ENCODE measurements at regions not wholly inside any gene's neighbourhood (a gene's known extent, or its start where the extent isn't known, plus 50 kb on each side); places are given as distances from the start of the nearest gene placed in this dataset.

DNA sequence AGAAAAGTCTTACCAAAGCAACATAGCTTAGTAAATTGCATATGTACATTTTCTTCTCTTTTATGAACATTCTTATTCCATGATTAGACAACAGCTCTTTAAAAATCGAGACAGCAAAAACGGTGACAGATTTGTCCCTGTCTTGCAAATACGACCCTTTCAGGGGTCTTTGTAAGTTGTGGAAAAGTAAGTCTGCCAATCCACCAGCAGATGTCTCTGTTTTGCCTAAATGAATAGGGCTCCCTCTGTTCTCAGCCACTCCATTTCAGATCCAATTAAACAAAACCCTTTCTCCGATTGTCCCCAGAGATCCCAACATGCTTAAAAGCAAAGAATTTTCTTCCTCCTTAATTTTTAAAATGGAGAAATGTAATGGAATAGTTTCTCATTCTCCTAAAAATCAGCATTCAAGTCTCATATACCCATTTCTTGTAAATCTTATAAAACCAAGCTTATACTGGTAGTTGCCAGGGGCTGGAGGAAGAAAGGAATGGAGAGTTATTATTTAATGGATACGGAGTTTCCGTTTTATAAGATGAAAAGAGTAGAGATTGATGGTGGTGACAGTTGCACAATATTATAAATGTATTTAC is 61.0 kb upstream of the NFE2L3 start:
- Histone ChIP-seq H3K4me3 (ENCODE audit: control extremely low read depth in 1 of 5, extremely low read depth in 1 of 5, insufficient read depth in 1 of 5, low read depth in 2 of 5, low read length in 4 of 5) (no peak overlapping the region), H3K36me3 (replicated peaks in 1 of 2; ENCODE audit: control extremely low read depth in 1 of 2, control insufficient read depth in 1 of 2, extremely low read depth in 1 of 2, insufficient read depth in 2 of 2, low read length in 1 of 2) (no peaks in the 10 kb centered on the region), H3K27ac (ENCODE audit: low read length in 2 of 2) (no peak overlapping the region), H3K4me1 (ENCODE audit: control insufficient read depth in 2 of 2, insufficient read depth in 2 of 2, low read length in 2 of 2) (peaks cover 17 to 22% of the 10 kb centered on the region in 2 donors), H3K9ac (ENCODE audit: low read length) (peak overlapping the region; percentile 11), H3K4me2 (replicated peaks; ENCODE audit: low read depth, low read length, poor library complexity, severe bottlenecking) (peak overlapping the region; percentile 52), H3K27me3 (replicated peaks in 1 of 4; ENCODE audit: control extremely low read depth in 1 of 4, control insufficient read depth in 3 of 4, insufficient read depth in 4 of 4, low read length in 3 of 4) (no peaks in the 10 kb centered on the region), H4K20me1 (ENCODE audit: control insufficient read depth, insufficient read depth, low read length, poor library complexity, severe bottlenecking) (no peaks in the 10 kb centered on the region), H3K79me2 (ENCODE audit: control insufficient read depth, insufficient read depth, low read length) (no peaks in the 10 kb centered on the region), H2AFZ (ENCODE audit: insufficient read depth, low read depth, low read length, poor library complexity, severe bottlenecking) (no peak overlapping the region), H3K9me3 (ENCODE audit: control extremely low read depth in 1 of 3, control insufficient read depth in 2 of 3, insufficient read depth in 1 of 3, low read length in 2 of 3) (peaks cover 0 to 20% (median 13%) of the 10 kb centered on the region in 3 donors)
- peak overlapping the region; percentile 0 for H3K27ac Mint-ChIP-seq
- peak; percentile 62 for DNase-seq
- H3K4me1 Mint-ChIP-seq: peaks cover 26% of the 10 kb centered on the region
- ATAC-seq (ENCODE audit: low read depth): peak; percentile 45
- CTCF ChIA-PET: interaction anchor here (0.6 to 5.9 kb wide), 50 partner anchors 8 to 1070 kb away, joined by 3 to 114 read pairs (median 5); partner anchors contain the start of genes CBX3, HNRNPA2B1, NFE2L3 and SNX10
- intact Hi-C loops (cut with micrococcal nuclease): loop anchor here (1.0 to 2.0 kb wide), 3 partner anchors 62 to 274 kb away; partner anchors contain the start of gene NFE2L3
- peak overlapping the region; percentile 32 for H3K4me3 Mint-ChIP-seq
- POLR2A ChIA-PET: interaction anchor here (0.9 to 3.3 kb wide), 4 partner anchors 10 to 110 kb away, joined by 3 to 11 read pairs (median 4); partner anchors contain the start of genes CBX3 and HNRNPA2B1
- TF ChIP-seq EZH2 (IDR thresholded peaks at IDR 0.05; ENCODE audit: borderline replicate concordance, insufficient read depth, low read depth, low read length, poor library complexity, severe bottlenecking): no peak
- TF ChIP-seq, protein P1, sequence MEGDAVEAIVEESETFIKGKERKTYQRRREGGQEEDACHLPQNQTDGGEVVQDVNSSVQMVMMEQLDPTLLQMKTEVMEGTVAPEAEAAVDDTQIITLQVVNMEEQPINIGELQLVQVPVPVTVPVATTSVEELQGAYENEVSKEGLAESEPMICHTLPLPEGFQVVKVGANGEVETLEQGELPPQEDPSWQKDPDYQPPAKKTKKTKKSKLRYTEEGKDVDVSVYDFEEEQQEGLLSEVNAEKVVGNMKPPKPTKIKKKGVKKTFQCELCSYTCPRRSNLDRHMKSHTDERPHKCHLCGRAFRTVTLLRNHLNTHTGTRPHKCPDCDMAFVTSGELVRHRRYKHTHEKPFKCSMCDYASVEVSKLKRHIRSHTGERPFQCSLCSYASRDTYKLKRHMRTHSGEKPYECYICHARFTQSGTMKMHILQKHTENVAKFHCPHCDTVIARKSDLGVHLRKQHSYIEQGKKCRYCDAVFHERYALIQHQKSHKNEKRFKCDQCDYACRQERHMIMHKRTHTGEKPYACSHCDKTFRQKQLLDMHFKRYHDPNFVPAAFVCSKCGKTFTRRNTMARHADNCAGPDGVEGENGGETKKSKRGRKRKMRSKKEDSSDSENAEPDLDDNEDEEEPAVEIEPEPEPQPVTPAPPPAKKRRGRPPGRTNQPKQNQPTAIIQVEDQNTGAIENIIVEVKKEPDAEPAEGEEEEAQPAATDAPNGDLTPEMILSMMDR (IDR thresholded peaks at IDR 0.05): peak; percentile 66
- 0% methylated on average over 1 of the region's 6 CpGs for WGBS (ENCODE audit: insufficient coverage)
- peaks cover 3% of the 10 kb centered on the region for H3K9me3 Mint-ChIP-seq (ENCODE audit: insufficient read depth)
- no peaks in the 10 kb centered on the region for H3K27me3 Mint-ChIP-seq

DNA sequence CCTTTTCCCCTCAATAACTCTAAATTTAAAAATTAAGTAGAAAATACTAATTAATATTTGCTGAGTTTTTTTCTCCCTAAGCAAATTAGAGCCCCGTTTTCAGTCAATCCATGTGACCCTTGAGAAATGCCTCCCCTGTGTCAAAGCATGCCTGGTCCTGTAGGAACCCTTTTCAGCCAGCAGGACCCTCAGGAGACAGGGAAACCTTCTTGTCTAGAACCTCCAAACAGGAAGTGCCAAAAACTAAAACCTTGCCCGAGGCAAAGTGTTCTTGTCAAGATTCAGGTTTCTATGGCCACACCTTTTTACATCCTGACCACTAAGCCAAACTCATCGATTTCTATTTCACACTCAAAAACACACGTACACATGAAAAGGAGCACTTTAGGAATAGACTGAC is 60.1 kb upstream of the NFE2L3 start:
- Histone ChIP-seq H3K4me3 (ENCODE audit: control extremely low read depth in 1 of 5, extremely low read depth in 1 of 5, insufficient read depth in 1 of 5, low read depth in 2 of 5, low read length in 4 of 5) (no peak overlapping the region), H3K4me1 (ENCODE audit: control insufficient read depth in 2 of 2, insufficient read depth in 2 of 2, low read length in 2 of 2) (peaks cover 21 to 26% of the 10 kb centered on the region in 2 donors), H3K4me2 (replicated peaks; ENCODE audit: low read depth, low read length, poor library complexity, severe bottlenecking) (no peak overlapping the region), H3K36me3 (replicated peaks in 1 of 2; ENCODE audit: control extremely low read depth in 1 of 2, control insufficient read depth in 1 of 2, extremely low read depth in 1 of 2, insufficient read depth in 2 of 2, low read length in 1 of 2) (no peaks in the 10 kb centered on the region), H3K9ac (ENCODE audit: low read length) (no peak overlapping the region), H3K27me3 (replicated peaks in 1 of 4; ENCODE audit: control extremely low read depth in 1 of 4, control insufficient read depth in 3 of 4, insufficient read depth in 4 of 4, low read length in 3 of 4) (no peaks in the 10 kb centered on the region), H3K9me3 (ENCODE audit: control extremely low read depth in 1 of 3, control insufficient read depth in 2 of 3, insufficient read depth in 1 of 3, low read length in 2 of 3) (peaks cover 0 to 20% (median 13%) of the 10 kb centered on the region in 3 donors), H4K20me1 (ENCODE audit: control insufficient read depth, insufficient read depth, low read length, poor library complexity, severe bottlenecking) (no peaks in the 10 kb centered on the region), H3K79me2 (ENCODE audit: control insufficient read depth, insufficient read depth, low read length) (no peaks in the 10 kb centered on the region), H2AFZ (ENCODE audit: insufficient read depth, low read depth, low read length, poor library complexity, severe bottlenecking) (no peak overlapping the region), H3K27ac (ENCODE audit: low read length in 2 of 2) (no peak overlapping the region)
- H3K27me3 Mint-ChIP-seq: no peaks in the 10 kb centered on the region
- DNase-seq (no peak), ATAC-seq (ENCODE audit: low read depth) (no peak)
- intact Hi-C loops (cut with micrococcal nuclease): loop anchor here (1.0 to 2.0 kb wide), 3 partner anchors 61 to 273 kb away; partner anchors contain the start of gene NFE2L3
- H3K27ac Mint-ChIP-seq: no peak overlapping the region
- WGBS (ENCODE audit: insufficient coverage): 65% methylated on average over 4 of the region's 4 CpGs
- ChIA-PET CTCF (interaction anchor here (0.7 to 5.9 kb wide), 21 partner anchors 10 to 409 kb away, joined by 3 to 114 read pairs (median 7); partner anchors contain the start of genes CBX3, HNRNPA2B1, NFE2L3 and SNX10), POLR2A (no interaction called here)
- H3K9me3 Mint-ChIP-seq (ENCODE audit: insufficient read depth): peaks cover 3% of the 10 kb centered on the region
- no peak overlapping the region for H3K4me3 Mint-ChIP-seq
- TF ChIP-seq, protein P1 (IDR thresholded peaks at IDR 0.05): no peak
- no peak for TF ChIP-seq EZH2 (IDR thresholded peaks at IDR 0.05; ENCODE audit: borderline replicate concordance, insufficient read depth, low read depth, low read length, poor library complexity, severe bottlenecking)
- H3K4me1 Mint-ChIP-seq: peaks cover 32% of the 10 kb centered on the region
